NCI-H2227 treated with DMSO at 0.1 percent for 48 hours (cell line): ENCODE measurements at regions not wholly inside any gene's neighbourhood (a gene's known extent, or its start where the extent isn't known, plus 50 kb on each side); places are given as distances from the start of the nearest gene placed in this dataset.

Source experiments
- DNase-seq: peaks from one replicate; lab custom pipeline; 2025; lab: John Stamatoyannopoulos, UW

DNA sequence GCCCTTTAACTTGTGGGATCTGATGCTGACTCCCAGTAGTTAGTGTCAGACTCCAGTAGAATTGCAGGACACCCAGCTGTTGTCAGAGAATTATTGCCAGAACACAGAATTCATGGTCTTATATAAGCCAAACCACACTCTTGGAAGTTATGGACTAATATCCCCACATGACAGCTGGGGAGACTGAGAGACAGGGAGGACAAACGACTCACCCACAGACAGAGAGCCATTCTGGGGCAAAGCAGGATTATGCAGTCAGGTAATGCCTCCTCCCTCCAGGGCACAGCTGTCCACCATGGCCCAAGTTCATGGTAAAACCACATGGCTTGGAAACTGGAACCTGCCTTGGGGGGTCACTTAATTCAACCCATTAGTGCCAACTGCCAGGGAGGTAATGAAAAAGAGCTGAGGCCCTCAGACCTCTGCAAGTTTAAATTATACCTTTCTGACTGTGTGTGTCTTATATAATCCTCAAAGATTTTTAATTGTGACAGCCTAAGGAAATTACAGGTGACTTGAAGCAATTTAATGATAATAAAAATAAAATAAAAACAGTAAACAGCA lies 299.5 kb downstream of the BUD13 start:
- DNase-seq, result no peak

DNA sequence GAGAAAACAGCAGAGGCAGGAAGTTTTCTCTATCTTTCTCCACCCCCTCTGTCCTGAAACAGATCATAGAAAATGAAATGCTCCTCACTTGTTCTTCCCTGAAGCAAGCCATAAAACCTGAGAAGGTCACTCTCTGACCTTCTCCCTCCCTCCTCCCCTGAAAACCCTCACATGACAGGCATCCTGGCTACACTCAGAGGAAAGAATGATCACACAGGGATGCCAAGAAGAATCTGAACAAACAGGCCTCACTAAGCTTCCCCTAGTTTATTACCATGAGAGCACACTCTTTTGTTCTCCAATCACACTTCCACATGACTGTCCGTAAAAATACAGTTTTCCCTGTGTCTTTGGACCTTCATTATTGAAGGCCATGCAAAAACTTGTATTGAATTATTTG lies 300.1 kb downstream of the BUD13 start:
- no peak for DNase-seq

DNA sequence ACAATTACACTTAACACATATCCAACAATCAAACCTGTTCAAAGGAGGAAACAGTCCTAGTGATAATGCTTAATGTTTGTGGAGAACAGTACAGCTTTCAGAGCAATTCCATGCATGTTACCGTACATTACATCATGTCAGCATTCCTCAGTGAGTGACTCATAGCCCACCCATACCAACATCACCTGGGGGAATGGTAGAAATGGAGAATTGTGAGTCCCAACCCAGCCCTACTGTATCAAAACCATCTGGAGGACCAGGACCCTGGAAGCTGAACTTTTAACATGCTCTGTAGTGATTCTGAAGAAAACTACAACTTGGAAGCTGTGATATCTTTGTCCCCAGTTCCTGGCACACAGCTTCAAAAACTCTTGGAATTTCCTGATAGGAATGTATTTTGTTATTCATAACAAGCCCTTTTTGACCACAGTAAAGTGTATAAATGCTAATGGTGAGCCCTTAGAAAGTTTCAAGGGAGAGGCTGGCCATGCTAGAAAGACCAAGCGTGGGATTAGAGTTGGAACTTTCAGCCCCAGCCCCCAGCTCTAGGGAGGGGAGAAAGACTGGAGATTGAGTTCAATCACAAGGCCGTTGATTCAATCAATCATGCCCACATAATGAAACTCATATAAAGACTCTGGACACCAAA lies 301.1 kb downstream of the BUD13 start:
- DNase-seq, result no peak

DNA sequence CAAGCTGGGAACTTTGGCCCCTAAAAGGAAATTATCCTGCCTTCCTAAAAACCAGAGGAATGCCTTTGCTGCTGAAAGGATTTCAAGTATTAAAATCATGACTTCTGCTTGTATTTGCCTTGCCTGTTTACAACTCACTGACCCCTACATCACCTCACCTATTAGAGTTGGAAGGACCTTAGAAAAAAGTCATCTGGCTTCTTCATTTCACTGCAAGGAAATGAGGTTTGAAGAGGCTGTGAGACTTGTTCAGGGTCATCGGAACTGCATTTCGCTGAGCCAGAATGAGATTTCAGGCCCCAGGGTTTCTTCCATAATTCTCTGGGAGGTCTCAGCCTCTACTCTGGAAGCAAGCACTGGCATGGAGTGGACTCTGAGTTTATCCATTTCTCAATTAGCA lies 304.1 kb downstream of the BUD13 start:
- no peak for DNase-seq

DNA sequence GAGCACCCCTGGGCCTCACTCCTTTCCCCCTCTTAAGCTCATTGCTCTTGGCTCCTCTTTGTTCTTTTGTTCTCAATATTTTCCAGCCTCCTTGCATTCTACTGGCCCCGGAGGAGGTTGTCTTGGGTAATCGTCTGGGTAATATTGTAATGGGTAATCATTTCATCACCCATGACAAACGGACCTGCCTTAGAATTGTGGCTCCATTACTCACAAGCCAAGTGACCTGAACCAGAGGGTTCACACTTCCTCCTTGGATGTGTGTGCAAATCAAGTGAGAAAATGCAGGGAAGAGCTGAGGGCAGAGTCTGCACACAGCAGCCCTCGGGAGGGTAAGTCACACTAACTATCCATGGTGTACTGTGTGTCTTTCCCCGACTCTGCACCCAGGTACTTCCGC lies 305.0 kb downstream of the BUD13 start:
- no peak for DNase-seq

DNA sequence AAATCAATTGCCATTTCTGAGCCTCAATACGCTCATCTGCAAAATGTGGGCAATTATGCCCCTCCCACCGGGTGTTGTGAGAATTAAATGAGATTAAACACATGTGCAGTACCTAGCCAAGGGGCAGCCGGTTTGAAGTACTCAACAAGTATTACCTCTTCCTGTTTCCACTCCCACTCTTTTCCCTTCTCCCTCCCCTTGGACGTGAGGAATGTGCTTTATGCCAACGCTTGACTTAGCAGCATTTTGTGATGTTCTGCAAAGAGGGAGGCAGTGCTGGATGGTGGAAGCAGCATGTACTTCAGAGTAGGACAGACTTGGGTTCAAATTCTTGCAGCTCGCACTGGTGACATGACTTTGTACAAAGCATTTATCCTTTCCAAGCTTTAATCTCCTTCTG lies 306.0 kb downstream of the BUD13 start:
- DNase-seq, result no peak

DNA sequence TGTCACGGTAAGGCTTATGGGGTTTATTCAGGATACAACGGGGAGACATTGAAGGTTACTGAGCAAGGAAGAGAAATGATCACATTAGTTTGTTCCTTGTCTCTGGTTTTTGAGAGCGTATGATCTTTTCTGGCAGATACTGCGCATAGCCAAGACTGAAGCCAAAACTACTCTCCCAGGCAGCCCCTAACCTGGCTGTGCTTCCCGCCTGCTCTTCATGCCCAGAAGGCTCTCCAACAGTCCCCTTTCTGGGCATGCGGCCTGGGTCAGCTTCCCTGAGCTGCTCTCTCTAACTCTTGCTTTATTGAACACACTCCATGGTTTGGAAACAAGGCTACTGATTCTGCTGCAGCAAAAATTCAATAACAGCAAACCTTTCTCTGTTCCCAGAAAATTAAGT lies 306.6 kb downstream of the BUD13 start:
- no peak for DNase-seq

DNA sequence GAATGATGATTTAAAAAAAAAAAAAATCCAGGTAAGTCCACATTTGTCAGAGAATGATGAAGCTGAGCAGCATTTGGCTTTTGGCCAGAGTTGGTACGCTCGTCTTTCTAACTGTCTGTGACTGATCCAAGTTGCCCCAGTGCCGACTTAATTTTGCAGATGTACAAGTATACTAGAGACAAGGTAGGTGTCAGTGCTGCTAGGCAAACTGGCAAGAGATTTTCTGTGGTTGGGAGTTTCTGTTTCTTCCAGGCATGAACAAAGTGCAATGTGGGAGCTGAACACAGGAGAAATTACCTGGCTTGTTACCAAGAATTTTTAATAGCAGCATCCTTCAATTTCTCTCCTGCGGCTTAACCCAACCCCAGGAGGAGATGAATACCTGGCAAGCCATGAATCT lies 307.7 kb downstream of the BUD13 start:
- DNase-seq, result no peak

DNA sequence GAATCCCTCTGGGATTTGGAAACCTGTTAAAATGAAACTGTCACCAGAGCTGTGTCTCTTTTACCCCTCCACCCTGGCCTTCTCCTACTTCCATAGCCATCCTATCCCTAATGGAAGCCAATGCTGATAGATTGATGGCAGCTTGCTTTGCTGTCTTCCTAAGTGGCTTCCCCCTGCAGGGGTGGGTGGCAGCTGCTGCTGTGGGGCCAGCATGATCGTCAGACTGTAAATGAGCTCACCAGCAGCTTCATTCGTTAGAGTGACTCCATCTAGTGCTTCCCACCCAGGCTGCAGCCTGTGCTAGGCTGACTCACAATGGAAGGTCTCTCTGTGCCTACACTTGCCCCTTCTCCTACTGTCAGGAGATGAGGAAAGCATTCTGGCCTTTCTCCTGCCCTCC lies 311.0 kb downstream of the BUD13 start:
- peak; percentile 11 for DNase-seq

DNA sequence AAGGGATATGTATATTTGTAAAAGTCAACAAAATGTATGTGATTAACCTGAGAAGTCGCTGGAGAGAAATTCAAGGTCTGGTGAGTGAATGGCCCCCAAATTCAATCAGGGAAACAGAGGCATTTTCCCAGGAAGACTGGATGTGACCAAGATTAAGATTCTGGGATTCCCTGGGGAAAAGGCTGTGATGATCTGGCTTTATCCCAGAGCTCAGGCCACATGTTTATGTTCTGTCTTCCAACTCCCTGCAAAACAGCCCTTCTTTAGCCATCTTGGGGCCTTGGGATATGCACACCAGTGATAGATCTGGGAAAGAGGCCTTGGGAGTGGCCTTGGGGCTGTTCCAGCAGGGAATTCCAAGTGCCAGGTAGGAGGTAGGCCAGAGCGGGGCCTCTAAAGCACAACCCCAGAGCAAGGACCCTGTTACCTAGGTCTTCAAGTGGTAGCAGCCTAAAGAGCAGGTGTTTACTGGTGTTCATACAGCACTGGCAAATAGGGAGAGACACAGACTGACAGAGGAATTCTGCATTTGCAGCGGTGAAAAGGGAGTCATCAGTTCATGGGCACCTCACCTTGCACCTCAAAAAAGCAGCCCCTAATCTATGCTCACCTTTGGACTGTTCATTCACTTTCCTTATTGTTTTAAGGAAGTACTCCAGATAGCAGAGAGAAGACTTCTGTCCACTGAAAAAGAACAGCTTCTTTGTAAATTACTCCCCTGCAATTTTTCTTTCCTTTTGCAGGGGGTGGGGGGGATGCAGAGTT lies 312.4 kb downstream of the BUD13 start:
- DNase-seq, result no peak

DNA sequence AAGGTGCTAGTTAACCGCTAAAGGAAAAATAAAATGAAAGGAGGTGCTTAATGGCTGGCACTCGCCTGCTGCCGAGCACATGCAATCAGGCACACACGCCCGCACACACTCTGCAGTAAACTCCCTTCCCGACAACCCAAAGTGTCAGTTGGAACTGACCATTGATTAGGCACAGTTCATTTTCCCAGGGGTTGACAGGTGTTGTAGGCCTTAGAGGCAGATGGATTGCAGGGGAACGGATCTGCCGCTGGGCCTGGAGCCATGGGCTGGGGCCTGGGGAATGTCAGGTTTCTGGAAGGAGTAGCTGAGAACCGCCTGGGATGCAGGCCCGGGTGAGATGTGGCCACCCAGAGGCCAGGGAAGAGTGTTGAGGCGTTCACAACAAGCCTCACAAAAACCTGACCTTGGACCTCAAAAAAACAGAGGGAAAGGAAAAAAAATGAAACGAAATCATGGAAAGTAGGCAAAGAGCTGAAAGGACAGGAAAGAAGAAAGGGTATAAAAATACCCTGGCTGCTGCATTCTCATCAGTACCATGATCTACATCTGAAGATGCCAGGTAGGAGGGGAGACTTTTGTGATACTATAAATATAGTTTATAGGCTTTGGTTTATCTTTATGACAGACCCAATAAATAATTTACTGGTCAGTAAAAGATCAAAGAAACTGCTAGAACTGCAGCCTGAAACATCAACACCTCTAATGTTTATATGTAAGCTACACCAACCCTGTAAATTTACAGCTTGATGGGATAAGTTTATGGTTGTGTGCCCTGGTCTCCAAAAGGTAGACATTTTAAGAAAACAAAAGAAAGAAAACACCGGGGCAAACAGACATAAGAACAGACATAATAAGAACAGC lies 313.4 kb downstream of the BUD13 start:
- no peak for DNase-seq

DNA sequence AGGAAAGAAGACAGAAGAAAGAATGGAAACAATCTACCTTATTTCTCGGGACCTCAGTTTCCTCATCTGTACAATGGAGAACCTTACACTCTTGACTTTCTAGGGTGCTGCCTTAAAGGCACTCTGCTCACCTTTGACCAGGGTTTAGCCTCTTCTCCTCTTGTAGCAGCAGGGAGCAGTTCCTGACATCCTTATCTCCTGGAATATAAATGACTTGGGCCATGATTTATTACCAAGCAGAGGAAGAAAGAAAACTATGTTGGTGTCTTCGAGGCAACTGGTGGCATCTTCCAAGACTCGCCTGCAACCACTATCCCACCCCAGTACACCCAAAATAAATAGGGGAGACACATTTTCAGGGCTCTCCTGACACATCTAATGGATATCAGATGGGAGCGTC lies 314.2 kb downstream of the BUD13 start:
- DNase-seq, result no peak

DNA sequence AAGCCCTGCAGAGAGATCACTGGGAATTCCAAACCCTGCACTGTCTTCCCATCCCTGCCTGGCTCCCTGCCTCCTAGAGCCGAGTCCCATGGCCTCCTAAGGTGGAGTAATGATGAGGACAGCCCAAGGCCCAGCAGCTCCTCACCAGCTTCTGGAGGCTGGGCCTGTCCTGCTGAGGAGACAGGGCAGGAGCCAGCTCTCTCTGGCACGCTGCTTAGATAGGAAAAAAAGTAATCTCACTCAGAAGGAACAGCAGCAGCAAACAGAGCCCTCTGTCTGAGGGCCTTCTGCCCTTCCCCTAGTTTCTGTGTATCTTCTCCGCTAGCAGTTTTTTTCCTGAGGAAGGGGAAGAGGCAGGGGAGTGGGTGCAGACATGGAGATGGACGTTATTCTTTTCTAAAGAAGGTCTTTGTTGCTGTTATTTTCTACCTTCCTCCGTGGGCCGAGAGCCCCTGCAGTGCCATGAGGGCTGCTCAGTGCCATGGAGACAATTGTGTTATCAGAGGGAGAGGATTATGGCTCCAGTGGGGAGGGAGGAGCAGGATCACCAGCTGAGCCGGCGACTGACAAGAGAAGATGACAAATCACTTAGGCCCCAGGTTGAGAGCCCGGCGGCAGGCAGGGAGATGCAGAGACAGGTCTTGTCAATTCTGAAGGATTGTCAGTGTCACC lies 315.3 kb downstream of the BUD13 start:
- peak; percentile 41 for DNase-seq

DNA sequence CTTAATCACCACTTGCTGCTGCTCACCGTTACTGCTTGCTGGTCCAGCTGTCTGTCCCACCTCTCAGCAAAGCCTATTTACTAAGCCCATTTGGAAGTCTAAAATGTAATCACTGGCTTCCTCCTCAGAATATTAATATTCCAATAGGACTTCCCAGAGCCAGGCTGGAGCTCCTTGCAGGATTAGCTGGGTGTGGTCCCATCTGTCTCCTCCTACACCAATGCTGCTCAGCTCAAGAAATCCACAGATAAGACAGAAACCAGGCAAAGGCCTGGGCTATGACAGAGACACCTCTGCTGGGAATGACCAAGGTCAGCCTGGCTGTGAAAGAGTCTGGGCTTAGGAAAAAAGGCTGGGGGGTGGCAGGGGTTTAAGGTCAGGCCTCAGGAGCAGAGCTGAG lies 317.8 kb downstream of the BUD13 start:
- no peak for DNase-seq

DNA sequence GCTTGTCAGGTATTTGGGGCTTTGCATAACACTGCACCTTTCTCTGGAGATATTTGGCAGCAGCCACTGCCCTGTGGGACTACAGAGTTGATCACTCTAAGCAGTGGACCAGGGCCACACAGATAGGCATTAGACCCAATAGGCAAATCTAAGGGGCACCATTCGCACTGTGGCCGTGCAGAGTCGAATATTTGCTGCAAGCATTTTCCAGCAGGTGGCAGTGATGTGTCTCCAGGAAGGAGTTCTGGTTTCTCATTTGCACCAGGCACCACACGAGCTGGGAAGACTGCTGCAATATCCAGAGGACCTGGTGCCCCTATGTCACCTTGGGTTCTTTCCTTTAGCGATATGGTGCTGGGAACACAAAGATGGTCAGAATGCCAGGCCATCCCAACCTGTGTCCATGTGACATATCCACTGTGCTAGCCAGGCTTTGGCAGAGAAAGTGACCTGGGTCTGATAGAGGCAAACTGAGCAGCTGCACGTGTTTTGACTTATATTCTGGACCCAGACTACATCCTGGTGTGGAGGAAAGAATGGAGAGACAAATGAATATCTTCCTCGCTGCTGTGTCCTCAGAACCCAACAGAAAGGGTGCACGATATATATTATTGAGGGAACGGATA lies 318.7 kb downstream of the BUD13 start:
- DNase-seq, result no peak

DNA sequence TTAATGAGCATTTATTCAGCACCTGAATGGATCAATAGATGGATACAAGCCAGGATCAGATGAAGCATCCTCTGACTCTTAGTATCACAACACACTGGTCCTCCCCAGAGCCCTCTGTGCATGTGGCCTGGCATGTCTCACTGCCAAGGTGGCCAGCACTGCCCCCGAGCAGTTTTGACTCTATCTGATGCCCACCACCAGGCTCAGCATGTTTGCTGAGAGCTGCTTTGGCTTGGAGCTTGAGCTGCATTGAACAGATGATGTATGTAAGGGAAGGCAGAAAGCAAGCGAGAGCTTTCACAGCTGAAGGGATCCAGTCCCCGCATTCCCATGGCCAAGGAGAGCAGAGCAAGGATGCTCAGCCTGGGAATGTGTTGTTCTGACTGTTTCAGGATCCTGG lies 320.3 kb downstream of the BUD13 start:
- DNase-seq, result no peak

DNA sequence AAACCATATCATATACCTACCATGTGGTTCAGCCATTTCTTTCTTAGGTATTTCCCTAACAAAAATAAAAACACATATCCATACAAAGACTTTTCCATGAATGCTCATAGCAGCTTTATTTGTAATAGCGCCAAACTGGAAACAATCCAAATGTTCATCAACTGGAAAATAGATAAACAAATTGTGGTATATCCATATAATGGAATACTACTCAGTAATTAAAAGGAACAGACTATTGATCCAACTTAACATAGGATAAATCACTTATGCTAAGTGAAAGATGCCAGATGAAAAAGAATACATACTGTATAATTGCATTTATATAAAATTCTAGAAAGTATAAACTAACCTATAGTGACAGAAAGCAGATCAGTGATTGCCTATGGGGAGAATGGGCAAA lies 323.3 kb downstream of the BUD13 start:
- DNase-seq, result no peak

DNA sequence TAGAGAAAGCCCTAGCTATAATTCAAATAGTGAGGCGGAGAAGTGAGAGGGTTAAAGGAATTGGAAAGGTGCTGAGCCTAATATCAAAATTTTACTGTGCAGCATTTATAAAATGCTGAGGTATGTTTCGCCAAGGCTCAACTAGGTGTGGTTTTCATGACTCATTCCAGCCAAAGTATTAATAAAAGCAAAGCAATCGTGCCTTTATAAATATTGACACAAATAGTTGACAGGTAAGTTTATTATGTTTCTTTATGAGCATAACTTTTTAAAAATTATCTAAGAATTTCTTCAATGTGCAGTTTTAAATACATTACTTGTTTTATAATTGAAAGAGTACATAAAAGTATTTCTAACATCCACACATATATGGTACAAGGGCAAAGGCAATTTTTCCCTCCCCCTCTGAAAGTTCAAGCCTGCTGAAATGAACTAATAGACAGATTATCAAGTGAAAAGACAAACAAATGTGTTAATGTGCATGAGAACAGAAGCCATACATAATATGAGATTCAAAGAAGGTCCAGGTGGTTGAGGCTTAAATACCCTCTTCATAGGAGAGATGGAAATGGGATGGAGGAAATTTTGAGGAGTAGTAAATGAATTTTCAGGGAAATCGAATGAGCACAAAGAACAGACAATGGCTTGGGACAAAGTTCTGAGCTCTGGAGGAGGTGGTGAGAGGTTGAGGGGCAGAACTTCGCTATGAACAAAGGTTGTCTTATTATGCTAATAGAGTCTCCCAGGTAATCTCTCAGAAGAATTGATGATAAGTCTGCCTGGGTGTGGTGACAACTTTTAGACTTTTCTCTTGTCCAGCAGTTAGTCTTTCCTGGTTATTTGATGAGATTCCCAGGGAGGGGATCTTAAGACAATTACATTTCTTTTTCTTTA lies 326.5 kb downstream of the BUD13 start:
- no peak for DNase-seq

DNA sequence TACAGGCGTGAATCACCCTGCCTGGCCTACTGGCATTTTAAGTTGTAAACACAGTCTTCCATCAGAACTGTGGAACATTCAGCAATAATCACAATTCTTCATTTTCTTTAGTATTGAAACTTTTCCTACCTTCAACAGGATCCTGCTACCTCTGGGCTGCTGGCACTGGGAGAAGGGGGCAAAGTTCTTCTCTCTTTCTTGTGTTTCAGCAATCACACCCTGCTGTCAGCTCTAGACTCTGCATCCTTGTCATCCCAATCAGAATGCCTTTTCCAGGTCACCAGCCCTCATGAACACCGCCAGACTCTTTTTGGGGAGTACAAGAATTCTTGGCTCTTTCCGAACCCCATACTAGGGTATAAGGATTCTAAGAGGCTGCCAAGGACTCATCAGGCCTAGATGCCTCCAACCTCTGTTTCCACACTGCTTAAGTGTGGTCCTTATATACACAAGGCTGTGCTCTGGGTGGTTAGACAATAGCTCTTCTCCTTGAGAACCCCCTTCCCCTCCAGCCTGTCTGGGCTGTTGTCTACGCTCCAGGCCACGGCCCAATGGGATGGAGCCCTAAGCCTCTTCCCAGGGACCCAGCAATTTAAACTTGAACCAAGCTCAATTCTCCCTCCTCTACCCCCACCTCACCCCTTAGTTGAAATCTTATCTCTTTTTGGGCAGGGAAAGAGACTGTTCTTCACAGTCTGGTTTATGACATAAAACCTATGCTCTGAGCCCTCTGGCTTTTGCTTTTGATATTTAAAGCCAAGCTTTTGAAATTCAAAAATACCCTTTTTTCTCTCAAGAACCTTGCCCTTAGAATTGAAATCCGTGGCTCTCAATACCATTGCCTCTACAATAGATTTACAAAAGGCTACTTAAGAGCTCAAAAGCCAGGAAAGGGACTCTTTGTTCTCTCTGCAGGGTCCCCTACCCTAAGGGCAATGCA lies 327.4 kb downstream of the BUD13 start:
- no peak for DNase-seq
